HepG2 (cell line): ENCODE measurements at regions not wholly inside any gene's neighbourhood (a gene's known extent, or its start where the extent isn't known, plus 50 kb on each side); places are given as distances from the start of the nearest gene placed in this dataset.

ENCODE experiments used
- ATAC-seq: fragments of 200-7000 bp; cut with Tn5 transposase; 3 replicates; pipeline ENCODE4 v1.9.1; 2020; ENCODE audit warnings: mild to moderate bottlenecking, moderate library complexity
- BruUV-seq: library from RNA; stranded (reverse); fragments of 400-500 nt; replicated peaks from 2 replicates; lab custom pipeline; 2021; lab: Mats Ljungman, UMichigan
- CTCF ChIA-PET: fragments of 300-600 bp; formaldehyde crosslinking; extraction: SDS; loops from one replicate; lab custom pipeline; 2021; ENCODE audit warnings: low total read pairs, inconsistent platforms, low intra/inter-chr PET ratio; lab: Yijun Ruan, JAX
- POLR2A ChIA-PET: fragments of 350-600 bp; sonication (Branson Sonifier 250); formaldehyde crosslinking; loops from one replicate; lab custom pipeline; 2020; ENCODE audit warnings: antibody characterized with exemption, inconsistent platforms; lab: Yijun Ruan, JAX
- DNase-seq: peaks from one replicate; pipeline ENCODE4 v3.0.0-alpha.2; 2015; ENCODE audit warnings: low spot score
- FAIRE-seq: peaks from 3 replicates; lab custom pipeline; 2011; peaks lifted over from hg19 to GRCh38; lab: Jason Lieb, UNC
- H2AFZ ChIP-seq: one replicate; pipeline ENCODE4 v1.6.1; 2011; ENCODE audit warnings: low read length, inconsistent platforms
- H3K27ac ChIP-seq: fragments of 300-600 bp; 3 replicates; pipeline ENCODE4 v1.8.0; 2011; ENCODE audit warnings: mixed run types, mild to moderate bottlenecking, mixed read lengths, low read length, inconsistent platforms; ENCODE audit not compliant: insufficient read depth; ENCODE audit errors: extremely low read length
- H3K27me3 ChIP-seq, 2 experiments: fragments of 200-600 bp in 1 of 2; 2 replicates in 1 of 2; 3 replicates in 1 of 2; pipeline versions ENCODE4 v1.6.0 to v1.8.0; 2011; ENCODE audit warnings: low read length in 2 of 2, mild to moderate bottlenecking in 2 of 2, moderate library complexity in 2 of 2, inconsistent platforms in 1 of 2; ENCODE audit not compliant: insufficient read depth in 2 of 2, control insufficient read depth in 1 of 2
- H3K36me3 ChIP-seq, 2 experiments: fragments of 200-600 bp in 1 of 2; replicated peaks in 1 of 2; 2 replicates in 1 of 2; 3 replicates in 1 of 2; pipeline versions ENCODE4 v1.5.1 to v1.8.0; 2011; ENCODE audit warnings: low read length in 2 of 2, inconsistent platforms in 1 of 2; ENCODE audit not compliant: insufficient read depth in 2 of 2, control insufficient read depth in 1 of 2
- H3K4me1 ChIP-seq: 2 replicates; pipeline ENCODE4 v1.5.1; 2012; ENCODE audit warnings: low read length, inconsistent platforms; ENCODE audit not compliant: insufficient read depth
- H3K4me2 ChIP-seq: 2 replicates; pipeline ENCODE4 v1.6.0; 2011; ENCODE audit warnings: low read depth, low read length, inconsistent platforms
- H3K4me3 ChIP-seq, 3 experiments: fragments of 200-600 bp in 1 of 3; sonication (generic), shearing (Covaris generic) in 1 of 3; replicated peaks in 1 of 3; 2 replicates each; pipeline ENCODE4 v1.5.1; 2011 to 2016; ENCODE audit warnings: low read length in 3 of 3, inconsistent platforms in 2 of 3, low read depth in 2 of 3, mild to moderate bottlenecking in 2 of 3, control low read depth in 1 of 3, mixed read lengths in 1 of 3; ENCODE audit not compliant: insufficient read depth in 1 of 3
- H3K79me2 ChIP-seq: one replicate; pipeline ENCODE4 v1.6.1; 2011; ENCODE audit warnings: low read length, inconsistent platforms; ENCODE audit not compliant: insufficient read depth
- H3K9ac ChIP-seq: 2 replicates; pipeline ENCODE4 v1.6.0; 2011; ENCODE audit warnings: mild to moderate bottlenecking, low read depth, low read length, inconsistent platforms; ENCODE audit not compliant: insufficient read depth
- H3K9me3 ChIP-seq: 2 replicates; pipeline ENCODE4 v1.5.1; 2012; ENCODE audit warnings: mild to moderate bottlenecking, low read length
- H4K20me1 ChIP-seq: 2 replicates; pipeline ENCODE4 v1.6.0; 2011; ENCODE audit warnings: inconsistent platforms, mild to moderate bottlenecking, low read length, moderate library complexity; ENCODE audit not compliant: insufficient read depth
- GMEB1 ChIP-seq: sonication (generic); formaldehyde crosslinking; IDR thresholded peaks from 2 replicates; pipeline ENCODE4 v1.5.1; 2020; ENCODE audit warnings: missing genetic modification reagents, mild to moderate bottlenecking, borderline replicate concordance
- HINFP ChIP-seq: sonication (generic); formaldehyde crosslinking; IDR thresholded peaks from 2 replicates; pipeline ENCODE4 v1.4.0; 2020; ENCODE audit warnings: low read depth, mild to moderate bottlenecking, missing genetic modification reagents
- MAFK ChIP-seq, 2 experiments: IDR thresholded peaks in 1 of 2; conservative IDR thresholded peaks in 1 of 2; 2 replicates each; pipeline ENCODE4 v1.6.1; 2011; ENCODE audit warnings: improper control_type of control experiment in 2 of 2, low read length in 2 of 2
- MIER2 ChIP-seq: IDR thresholded peaks from 2 replicates; pipeline ENCODE4 v1.6.1; 2016; ENCODE audit warnings: missing biosample characterization, missing genetic modification reagents
- NFE2L2 ChIP-seq: fragments of 150-350 bp; IDR thresholded peaks from 2 replicates; pipeline ENCODE4 v1.6.1; 2014; ENCODE audit warnings: low read length
- SNAI1 ChIP-seq: sonication (generic); formaldehyde crosslinking; IDR thresholded peaks from 2 replicates; pipeline ENCODE4 v1.5.0; 2020; ENCODE audit warnings: mild to moderate bottlenecking, missing genetic modification reagents, borderline replicate concordance
- SNAPC5 ChIP-seq: sonication (generic); formaldehyde crosslinking; IDR thresholded peaks from 2 replicates; pipeline ENCODE4 v1.8.1; 2023; ENCODE audit warnings: mild to moderate bottlenecking, missing genetic modification reagents, borderline replicate concordance
- ZGPAT ChIP-seq: IDR thresholded peaks from 2 replicates; pipeline ENCODE4 v1.6.1; 2016; ENCODE audit warnings: mild to moderate bottlenecking
- ZNF251 ChIP-seq: sonication (generic); formaldehyde crosslinking; IDR thresholded peaks from 2 replicates; pipeline ENCODE4 v1.9.0; 2021; ENCODE audit warnings: mild to moderate bottlenecking, missing genetic modification reagents
- ZNF746 ChIP-seq: sonication (generic); formaldehyde crosslinking; IDR thresholded peaks from 2 replicates; pipeline ENCODE4 v1.8.0; 2022; ENCODE audit warnings: mild to moderate bottlenecking, missing genetic modification reagents
- ZNF800 ChIP-seq: sonication (generic); formaldehyde crosslinking; IDR thresholded peaks from 2 replicates; pipeline ENCODE4 v1.4.0; 2020; ENCODE audit warnings: missing genetic modification reagents
- ZSCAN30 ChIP-seq: sonication (generic); formaldehyde crosslinking; IDR thresholded peaks from 2 replicates; pipeline ENCODE4 v1.5.0; 2020; ENCODE audit warnings: mild to moderate bottlenecking, missing genetic modification reagents
- WGBS: methylation state at CpG from one replicate; pipeline ENCODE4 v1.1.6; 2017; ENCODE audit warnings: low lambda C conversion rate; 5-methylcytosine and 5-hydroxymethylcytosine counted together
- in situ Hi-C: cut with HindIII; loops from 2 replicates; pipeline ENCODE4 v1.10.0; 2017; ENCODE audit warnings: low pct_unique_long_range_greater_than_20kb; ENCODE audit not compliant: extremely low pct_ligation_motif_present
- intact Hi-C: fragments of 100-400 bp; cut with micrococcal nuclease; formaldehyde crosslinking; loops from one replicate; pipeline ENCODE4 v1.10.0; 2022; ENCODE audit not compliant: unreplicated experiment

GRCh38 chr1:201761178-201761577 lies 67.8 kb upstream of the IPO9 start:
- POLR2A ChIA-PET, result no interaction called here
- 35% methylated on average over 8 of the region's 8 CpGs for WGBS
- in situ Hi-C loops (no loop called here), intact Hi-C loops (no loop called here)
- Histone ChIP-seq H4K20me1 (no peaks in the 10 kb centered on the region), H3K4me2 (no peak overlapping the region), H3K36me3 (no peaks in the 10 kb centered on the region), H3K4me3 (no peak overlapping the region), H3K27me3 (peaks cover 0 to 20% of the 10 kb centered on the region in 2 experiments; a peak in 3 of 5 replicates), H3K4me1 (no peaks in the 10 kb centered on the region), H3K27ac (no peak overlapping the region), H3K79me2 (no peaks in the 10 kb centered on the region), H2AFZ (no peak overlapping the region), H3K9ac (no peak overlapping the region), H3K9me3 (no peaks in the 10 kb centered on the region)
- CTCF ChIA-PET, result no interaction called here
- no peak for ATAC-seq
- TF ChIP-seq MAFK (conservative IDR thresholded peaks at IDR 0.05 in 1 of 2, IDR thresholded peaks at IDR 0.05 in 1 of 2; ENCODE audit: low read length in 2 of 2) (0 out of 4 replicates have a peak, but pooled peaks have one; percentile 1 to 4), ZNF800 (no peak), ZNF746 (CRISPR knock-in tag) (no peak)
- no peak for FAIRE-seq
- no peak for DNase-seq
- BruUV-seq, result no TSS peak

- no TSS peak for BruUV-seq
- Histone ChIP-seq H3K4me2 (no peak overlapping the region), H3K9ac (no peak overlapping the region), H2AFZ (no peak overlapping the region), H3K27me3 (peaks cover 0 to 20% of the 10 kb centered on the region in 2 experiments; a peak in 3 of 5 replicates), H3K79me2 (no peaks in the 10 kb centered on the region), H3K36me3 (no peaks in the 10 kb centered on the region), H3K4me3 (no peak overlapping the region), H3K4me1 (no peaks in the 10 kb centered on the region), H4K20me1 (no peaks in the 10 kb centered on the region), H3K27ac (no peak overlapping the region), H3K9me3 (no peaks in the 10 kb centered on the region)
- DNase-seq (no peak), ATAC-seq (no peak), FAIRE-seq (no peak)
- WGBS, result 53% methylated on average over 4 of the region's 4 CpGs
- intact Hi-C loops, result no loop called here
- in situ Hi-C loops, result no loop called here
- POLR2A ChIA-PET, result no interaction called here
- CTCF ChIA-PET, result no interaction called here
- TF ChIP-seq ZNF251 (CRISPR knock-in tag) (no peak), MIER2 (CRISPR knock-in tag) (no peak), ZGPAT (no peak), NFE2L2 (no peak), GMEB1 (no peak), SNAI1 (CRISPR knock-in tag) (no peak), HINFP (CRISPR knock-in tag) (no peak), ZSCAN30 (CRISPR knock-in tag) (no peak), SNAPC5 (CRISPR knock-in tag) (no peak)
Observed at GRCh38 chr1:201761871-201762270, 67.1 kb upstream of the IPO9 start.
